ENCODE measurements at regions not wholly inside any gene's neighbourhood (a gene's known extent, or its start where the extent isn't known, plus 50 kb on each side); places are given as distances from the start of the nearest gene placed in this dataset.
"Not testable (repeated sequence)": the region's sequence is repeated elsewhere in the genome, so short reads cannot be mapped to it uniquely, and the experiment has no call there.

DNA sequence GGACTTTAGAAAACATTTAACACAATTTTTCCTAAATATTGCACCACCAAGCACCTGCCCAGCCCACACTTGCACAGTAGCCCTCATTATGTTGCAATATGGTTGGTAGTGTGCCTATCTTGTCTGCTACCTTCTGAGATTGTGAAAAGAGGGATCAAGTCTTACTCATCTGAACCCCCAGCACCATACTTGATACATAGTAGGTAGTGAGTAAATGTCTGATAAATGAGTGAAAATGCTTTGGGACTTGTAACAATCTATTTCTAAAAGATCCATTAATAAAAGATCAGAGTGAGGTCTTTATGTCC lies 118.4 kb upstream of the MED14 start:
- in situ Hi-C loops (cut with HindIII; ENCODE audit: low pct_ligation_motif_present, low sequenced_read_pairs): no loop called here
- TF ChIP-seq CTCF (IDR thresholded peaks at IDR 0.05; ENCODE audit: low read depth, low read length, missing control alignments): no peak

DNA sequence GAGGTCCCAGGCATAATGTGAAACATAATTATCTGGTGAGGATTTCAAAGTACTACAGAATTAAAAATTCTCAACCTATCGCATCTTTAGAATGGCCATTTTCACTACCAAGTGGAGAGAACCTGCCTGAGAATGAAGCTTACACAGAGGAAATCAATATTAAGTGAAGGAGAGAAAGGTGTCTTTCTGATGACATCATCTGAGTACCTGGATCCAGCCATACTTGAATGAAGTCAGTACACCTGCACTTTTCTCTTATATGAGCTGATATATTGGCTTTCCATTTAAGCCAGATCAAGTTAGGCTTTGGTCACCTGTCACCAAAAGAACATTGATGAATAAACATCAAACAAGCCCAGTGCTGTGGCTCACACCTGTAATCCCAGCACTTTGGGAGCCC lies 118.9 kb upstream of the MED14 start:
- in situ Hi-C loops (cut with HindIII; ENCODE audit: low pct_ligation_motif_present, low sequenced_read_pairs): no loop called here
- TF ChIP-seq CTCF (IDR thresholded peaks at IDR 0.05; ENCODE audit: low read depth, low read length, missing control alignments): no peak
- Histone ChIP-seq H3K4me3 (ENCODE audit: low read depth, low read length) (no peak overlapping the region), H3K27me3 (replicated peaks) (no peaks in the 10 kb centered on the region), H3K27ac (no peak overlapping the region), H3K36me3 (replicated peaks) (no peaks in the 10 kb centered on the region)
- DNase-seq: no peak

More for the DNA sequence above, 118.4 kb upstream of the MED14 start:
- DNase-seq: no peak
- Histone ChIP-seq H3K4me3 (ENCODE audit: low read depth, low read length) (no peak overlapping the region), H3K27me3 (replicated peaks) (no peaks in the 10 kb centered on the region), H3K36me3 (replicated peaks) (no peaks in the 10 kb centered on the region), H3K27ac (no peak overlapping the region)

DNA sequence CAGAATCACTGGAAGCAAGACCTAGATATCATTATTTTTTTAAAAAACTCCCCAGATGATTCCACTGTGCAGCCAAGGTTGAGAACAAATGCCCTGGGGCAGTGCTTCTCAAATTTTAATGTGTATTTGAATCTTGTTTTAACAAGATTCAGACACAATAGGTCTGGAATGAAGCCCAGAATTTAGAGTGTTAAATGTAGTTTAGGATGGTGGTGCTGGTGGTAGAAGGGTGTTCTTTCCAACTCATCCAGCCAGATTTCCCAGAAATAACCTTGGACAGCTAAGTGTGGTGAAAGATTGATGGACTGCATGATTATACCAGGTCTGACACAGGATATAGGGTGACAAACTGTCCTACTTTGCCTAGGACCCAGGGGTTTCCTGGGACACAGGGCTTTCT lies 120.1 kb upstream of the MED14 start:
- in situ Hi-C loops (cut with HindIII; ENCODE audit: low pct_ligation_motif_present, low sequenced_read_pairs): no loop called here
- H3K36me3 ChIP-seq (replicated peaks): no peaks in the 10 kb centered on the region
- no peak overlapping the region for H3K4me3 ChIP-seq (ENCODE audit: low read depth, low read length)
- no peak for DNase-seq
- no peaks in the 10 kb centered on the region for H3K27me3 ChIP-seq (replicated peaks)
- TF ChIP-seq CTCF (IDR thresholded peaks at IDR 0.05; ENCODE audit: low read depth, low read length, missing control alignments): no peak
- H3K27ac ChIP-seq: no peak overlapping the region

DNA sequence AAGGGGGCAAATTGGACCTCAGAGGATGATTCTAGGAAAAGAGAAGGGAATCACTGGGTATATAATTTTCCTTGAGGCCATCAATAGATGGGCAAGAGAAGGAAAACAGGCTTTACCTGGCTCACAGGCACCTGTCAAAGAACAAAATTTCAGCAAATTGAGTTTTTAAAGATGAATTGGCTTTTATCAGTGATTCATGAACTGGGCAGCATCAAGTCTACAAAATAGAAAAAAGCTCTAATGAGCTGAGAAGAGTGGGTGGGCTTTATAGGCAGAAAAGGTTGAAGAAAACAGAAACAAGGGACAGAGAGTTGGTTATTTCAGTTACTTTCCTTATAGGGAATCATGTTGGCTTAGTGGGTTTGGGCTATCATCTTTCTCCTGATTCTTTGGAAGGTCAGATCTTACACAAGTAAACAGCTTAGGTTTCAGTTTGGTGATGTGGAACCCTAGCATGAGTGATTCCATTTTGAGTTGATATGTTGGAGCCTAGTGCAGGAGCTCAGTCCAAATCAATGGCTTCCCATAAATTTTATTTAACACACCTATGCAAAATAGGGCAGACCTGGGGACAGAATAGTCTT lies 120.7 kb upstream of the MED14 start:
- Histone ChIP-seq H3K27me3 (replicated peaks) (no peaks in the 10 kb centered on the region), H3K4me3 (ENCODE audit: low read depth, low read length) (no peak overlapping the region), H3K36me3 (replicated peaks) (no peaks in the 10 kb centered on the region), H3K27ac (no peak overlapping the region)
- in situ Hi-C loops (cut with HindIII; ENCODE audit: low pct_ligation_motif_present, low sequenced_read_pairs): no loop called here
- TF ChIP-seq CTCF (IDR thresholded peaks at IDR 0.05; ENCODE audit: low read depth, low read length, missing control alignments): no peak
- DNase-seq: no peak

DNA sequence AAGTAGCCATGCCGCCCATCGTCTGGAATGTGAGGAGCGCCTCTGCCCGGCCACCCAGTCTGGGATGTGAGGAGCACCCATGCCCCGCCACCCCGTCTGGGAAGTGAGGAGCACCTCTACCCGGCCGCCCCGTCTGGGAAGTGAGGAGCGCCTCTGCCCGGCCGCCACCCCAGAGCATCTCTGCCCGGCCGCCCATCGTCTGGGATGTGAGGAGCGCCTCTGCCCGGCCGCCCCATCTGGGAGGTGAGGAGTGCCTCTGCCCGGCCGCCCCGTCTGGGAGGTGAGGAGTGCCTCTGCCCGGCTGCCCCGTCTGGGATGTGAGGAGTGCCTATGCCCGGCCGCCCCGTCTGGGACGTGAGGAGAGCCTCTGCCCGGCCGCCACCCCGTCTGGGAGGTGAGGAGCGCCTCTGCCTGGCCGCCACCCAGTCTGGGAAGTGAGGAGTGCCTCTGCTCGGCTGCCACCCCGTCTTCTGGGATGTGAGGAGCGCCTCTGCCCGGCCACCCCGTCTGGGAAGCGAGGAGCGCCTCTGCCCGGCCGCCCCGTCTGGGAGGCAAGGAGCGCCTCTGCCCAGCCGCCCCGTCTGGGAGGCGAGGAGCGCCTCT lies 126.7 kb upstream of the MED14 start:
- H3K27me3 ChIP-seq (replicated peaks); H3K4me3 ChIP-seq (ENCODE audit: low read depth, low read length); DNase-seq; H3K36me3 ChIP-seq (replicated peaks); H3K27ac ChIP-seq; in situ Hi-C loops (cut with HindIII; ENCODE audit: low pct_ligation_motif_present, low sequenced_read_pairs): not testable (repeated sequence)

DNA sequence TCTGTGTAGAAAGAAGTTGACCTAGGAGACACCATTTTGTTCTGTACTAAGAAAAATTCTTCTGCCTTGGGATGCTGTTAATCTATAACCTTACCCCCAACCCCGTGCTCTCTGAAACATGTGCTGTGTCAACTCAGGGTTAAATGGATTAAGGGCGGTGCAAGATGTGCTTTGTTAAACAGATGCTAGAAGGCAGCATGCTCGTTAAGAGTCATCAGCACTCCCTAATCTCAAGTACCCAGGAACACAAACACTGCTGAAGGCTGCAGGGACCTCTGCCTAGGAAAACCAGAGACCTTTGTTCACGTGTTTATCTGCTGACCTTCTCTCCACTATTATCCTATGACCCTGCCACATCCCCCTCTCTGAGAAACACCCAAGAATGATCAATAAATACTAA lies 127.9 kb upstream of the MED14 start:
- H3K36me3 ChIP-seq (replicated peaks); H3K4me3 ChIP-seq (ENCODE audit: low read depth, low read length); in situ Hi-C loops (cut with HindIII; ENCODE audit: low pct_ligation_motif_present, low sequenced_read_pairs); DNase-seq; H3K27ac ChIP-seq; H3K27me3 ChIP-seq (replicated peaks): not testable (repeated sequence)

DNA sequence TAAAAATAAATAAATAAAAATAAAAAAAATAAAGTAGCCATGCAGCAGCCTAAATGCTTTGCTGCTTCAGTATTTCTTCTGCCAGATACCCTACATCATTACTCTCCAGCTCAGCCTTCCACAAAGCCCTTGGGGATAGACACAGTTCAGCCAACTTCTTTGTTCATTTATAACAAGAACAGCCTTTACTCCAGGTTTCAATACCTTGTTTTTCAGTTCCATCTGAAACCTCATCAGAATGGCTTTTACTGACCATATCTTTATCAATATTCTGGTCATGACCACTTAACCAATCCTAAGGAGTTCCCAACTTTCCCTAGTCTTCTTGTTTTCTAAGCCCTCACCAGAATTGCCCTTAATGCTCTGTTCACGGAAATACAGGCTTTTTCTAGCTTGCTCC lies 128.3 kb upstream of the MED14 start:
- no peaks in the 10 kb centered on the region for H3K36me3 ChIP-seq (replicated peaks)
- no peak overlapping the region for H3K4me3 ChIP-seq (ENCODE audit: low read depth, low read length)
- no peak for DNase-seq
- H3K27ac ChIP-seq: no peak overlapping the region
- no peak for TF ChIP-seq CTCF (IDR thresholded peaks at IDR 0.05; ENCODE audit: low read depth, low read length, missing control alignments)
- in situ Hi-C loops (cut with HindIII; ENCODE audit: low pct_ligation_motif_present, low sequenced_read_pairs): no loop called here
- no peaks in the 10 kb centered on the region for H3K27me3 ChIP-seq (replicated peaks)
